GM12878 (cell line): ENCODE measurements at regions not wholly inside any gene's neighbourhood (a gene's known extent, or its start where the extent isn't known, plus 50 kb on each side); places are given as distances from the start of the nearest gene placed in this dataset.

ENCODE experiments used
- ATAC-seq: fragments of 200-7000 bp; cut with Tn5 transposase; 3 replicates; pipeline ENCODE4 v1.9.1; 2020; ENCODE audit warnings: mild to moderate bottlenecking, moderate library complexity
- BruUV-seq: library from RNA; stranded (reverse); fragments of 400-500 nt; replicated peaks from 2 replicates; lab custom pipeline; 2021; lab: Mats Ljungman, UMichigan
- CTCF ChIA-PET: fragments of 300-600 bp; sonication (Branson Sonifier 250); formaldehyde crosslinking; extraction: SDS; loops from one replicate; lab custom pipeline; 2021; ENCODE audit warnings: inconsistent platforms; lab: Yijun Ruan, JAX
- POLR2A ChIA-PET: fragments of 350-600 bp; formaldehyde crosslinking; extraction: SDS; loops from one replicate; lab custom pipeline; 2021; ENCODE audit warnings: inconsistent platforms; lab: Charles Lee
- RAD21 ChIA-PET: fragments of 300-600 bp; sonication (Branson Sonifier 250); formaldehyde crosslinking; loops from one replicate; lab custom pipeline; 2023; ENCODE audit warnings: antibody characterized with exemption; ENCODE audit not compliant: unreplicated experiment; lab: Charles Lee
- SMC1A ChIA-PET: fragments of 300-600 bp; sonication (Branson Sonifier 250); formaldehyde crosslinking; loops from one replicate; lab custom pipeline; 2023; ENCODE audit not compliant: unreplicated experiment, uncharacterized antibody; lab: Charles Lee
- DNase-seq: peaks from one replicate; pipeline ENCODE4 v3.0.0-alpha.2; 2011; ENCODE audit warnings: low read depth, low spot score
- FAIRE-seq: peaks from 3 replicates; lab custom pipeline; 2011; peaks lifted over from hg19 to GRCh38; lab: Jason Lieb, UNC
- H2AFZ ChIP-seq: 2 replicates; pipeline ENCODE4 v1.6.0; 2011; ENCODE audit warnings: low read depth, low read length, control low read depth; ENCODE audit not compliant: control insufficient read depth
- H3K27ac ChIP-seq: 2 replicates; pipeline ENCODE4 v1.5.1; 2011; ENCODE audit warnings: control low read depth; ENCODE audit not compliant: control insufficient read depth, insufficient read depth
- H3K27me3 ChIP-seq, 2 experiments: replicated peaks in 1 of 2; 2 replicates each; pipeline versions ENCODE4 v1.6.0 to v1.6.1; 2011; ENCODE audit warnings: low read length in 1 of 2; ENCODE audit not compliant: control insufficient read depth in 2 of 2, insufficient read depth in 2 of 2
- H3K36me3 ChIP-seq, 2 experiments: 2 replicates each; pipeline ENCODE4 v1.5.1; 2011; ENCODE audit warnings: low read length in 1 of 2; ENCODE audit not compliant: control insufficient read depth in 2 of 2, insufficient read depth in 2 of 2
- H3K4me1 ChIP-seq: 2 replicates; pipeline ENCODE4 v1.6.1; 2011; ENCODE audit warnings: mild to moderate bottlenecking, low read length, moderate library complexity, mixed read lengths; ENCODE audit not compliant: control insufficient read depth, insufficient read depth
- H3K4me2 ChIP-seq: 2 replicates; pipeline ENCODE4 v1.6.0; 2011; ENCODE audit warnings: control low read depth; ENCODE audit not compliant: control insufficient read depth, insufficient read depth
- H3K4me3 ChIP-seq: fragments of 200-600 bp; sonication (generic); 2 replicates; pipeline ENCODE4 v1.5.1; 2016
- H3K79me2 ChIP-seq: 2 replicates; pipeline ENCODE4 v1.6.0; 2011; ENCODE audit warnings: low read length; ENCODE audit not compliant: control insufficient read depth, insufficient read depth
- H3K9ac ChIP-seq: 2 replicates; pipeline ENCODE4 v1.8.0; 2011; ENCODE audit warnings: low read length, control low read depth, mixed read lengths; ENCODE audit not compliant: control insufficient read depth, insufficient read depth
- H3K9me3 ChIP-seq: replicated peaks from 3 replicates; pipeline ENCODE4 v1.5.1; 2011; ENCODE audit warnings: mild to moderate bottlenecking, low read length; ENCODE audit not compliant: control insufficient read depth, insufficient read depth
- H4K20me1 ChIP-seq: 2 replicates; pipeline ENCODE4 v1.6.0; 2011; ENCODE audit not compliant: control insufficient read depth, insufficient read depth
- BACH1 ChIP-seq: fragments of 450-650 bp; IDR thresholded peaks from 2 replicates; pipeline ENCODE4 v1.6.1; 2017; ENCODE audit warnings: mild to moderate bottlenecking, borderline replicate concordance
- CREB1 ChIP-seq: IDR thresholded peaks from 2 replicates; pipeline ENCODE4 v1.6.1; 2012; ENCODE audit warnings: low read depth, mild to moderate bottlenecking, inconsistent platforms
- POU2F2 ChIP-seq: IDR thresholded peaks from 3 replicates; pipeline ENCODE4 v1.6.1; 2011; ENCODE audit warnings: low read depth, mild to moderate bottlenecking, low read length, borderline replicate concordance
- RAD51 ChIP-seq: fragments of 450-650 bp; IDR thresholded peaks from 2 replicates; pipeline ENCODE4 v1.6.1; 2016; ENCODE audit warnings: moderate library complexity, mild to moderate bottlenecking, inconsistent platforms
- ZSCAN29 ChIP-seq: fragments of 450-650 bp; IDR thresholded peaks from 2 replicates; pipeline ENCODE4 v1.6.1; 2017; ENCODE audit warnings: mild to moderate bottlenecking, moderate library complexity
- WGBS: methylation state at CpG from one replicate; pipeline ENCODE4 v1.1.6; 2016; ENCODE audit warnings: low lambda C conversion rate; ENCODE audit not compliant: insufficient replicate concordance, insufficient coverage; ENCODE audit errors: missing lambda C conversion rate; 5-methylcytosine and 5-hydroxymethylcytosine counted together
- in situ Hi-C: fragments of 300-500 bp; cut with MboI; formaldehyde crosslinking; loops from 9 replicates; pipeline ENCODE4 v1.14.3; 2018; ENCODE audit warnings: mixed read lengths
- intact Hi-C: fragments of 100-400 bp; cut with micrococcal nuclease; formaldehyde crosslinking; loops from one replicate; pipeline ENCODE4 v1.14.2; 2022; ENCODE audit not compliant: unreplicated experiment
- TF ChIP-seq, protein P1 (sequence below): fragments of 450-650 bp; IDR thresholded peaks from 2 replicates; pipeline ENCODE4 v1.6.1; 2017; ENCODE audit warnings: antibody characterized with exemption, mild to moderate bottlenecking, moderate library complexity
- TF ChIP-seq, protein P2 (sequence below): IDR thresholded peaks from 2 replicates; pipeline ENCODE4 v1.6.1; 2012; ENCODE audit warnings: low read depth, low read length, improper control_type of control experiment

DNA sequence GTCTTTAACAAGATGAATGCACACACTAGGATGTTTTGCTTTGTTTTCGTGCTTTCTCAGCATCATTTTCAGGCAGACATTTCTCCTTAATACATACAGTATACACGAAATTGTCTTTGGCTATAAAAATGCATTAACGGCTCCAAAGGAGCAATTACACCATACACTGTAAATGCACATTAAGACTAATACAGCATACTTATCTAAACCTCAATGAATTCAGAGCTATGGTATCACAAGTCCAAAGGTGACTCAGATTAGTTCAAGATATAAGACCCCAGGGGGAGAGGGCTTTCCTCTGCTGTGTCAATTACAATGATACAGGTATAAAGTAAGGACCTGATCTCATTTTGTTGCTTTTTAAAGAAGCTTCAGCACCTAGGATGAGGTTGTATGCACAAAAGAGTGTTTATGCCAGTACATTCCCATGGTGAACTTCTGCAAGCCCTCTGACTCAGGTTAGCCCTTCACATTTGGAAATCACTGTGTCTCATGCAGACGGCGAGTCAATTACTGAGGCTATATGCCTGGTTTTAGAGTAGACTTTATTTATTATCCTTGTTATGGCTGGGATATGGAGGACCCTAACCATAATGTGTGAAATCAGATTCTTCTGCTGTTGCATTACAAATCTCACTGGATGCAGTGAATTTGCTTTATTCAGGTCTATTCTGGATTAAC lies 233.3 kb downstream of the ZNF608 start:
- Histone ChIP-seq H3K79me2 (no peaks in the 10 kb centered on the region), H4K20me1 (no peaks in the 10 kb centered on the region), H3K4me1 (no peaks in the 10 kb centered on the region), H3K9ac (no peak overlapping the region), H3K27me3 (no peaks in the 10 kb centered on the region), H3K36me3 (no peaks in the 10 kb centered on the region), H3K4me2 (no peak overlapping the region), H3K27ac (no peak overlapping the region), H3K9me3 (no peaks in the 10 kb centered on the region), H3K4me3 (no peak overlapping the region), H2AFZ (no peak overlapping the region)
- ATAC-seq (no peak), DNase-seq (no peak), FAIRE-seq (no peak)
- ChIA-PET RAD21 (no interaction called here), POLR2A (no interaction called here), CTCF (no interaction called here), SMC1A (no interaction called here)
- WGBS = 41% methylated on average over 5 of the region's 5 CpGs
- TF ChIP-seq POU2F2 = no peak
- TF ChIP-seq CREB1 = no peak
- TF ChIP-seq ZSCAN29 = no peak
- in situ Hi-C loops (no loop called here), intact Hi-C loops (no loop called here)
- no TSS peak for BruUV-seq

DNA sequence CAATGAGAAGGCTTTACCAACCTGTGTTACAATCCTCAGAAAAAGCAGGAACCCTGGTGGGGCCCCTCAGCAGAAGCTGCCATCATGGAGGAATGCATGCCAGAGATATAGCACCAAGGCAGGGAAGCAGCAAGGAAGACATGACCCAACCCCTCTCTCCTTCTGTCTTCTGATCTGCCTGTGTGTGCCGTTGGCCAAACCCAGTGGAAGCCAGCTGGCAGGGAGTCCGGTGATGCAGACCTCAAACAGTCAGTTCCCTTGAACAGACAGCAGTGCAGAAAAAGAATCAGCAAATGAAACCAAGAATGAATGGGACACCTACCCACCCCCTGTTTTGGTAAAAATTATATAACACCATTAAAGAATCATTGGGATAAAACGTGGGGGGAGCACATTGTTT lies 234.2 kb downstream of the ZNF608 start:
- SMC1A ChIA-PET = no interaction called here
- BruUV-seq = no TSS peak
- Histone ChIP-seq H3K9me3 (no peaks in the 10 kb centered on the region), H4K20me1 (no peaks in the 10 kb centered on the region), H3K36me3 (no peaks in the 10 kb centered on the region), H3K4me2 (no peak overlapping the region), H3K4me1 (no peaks in the 10 kb centered on the region), H2AFZ (no peak overlapping the region), H3K79me2 (no peaks in the 10 kb centered on the region), H3K27me3 (no peaks in the 10 kb centered on the region), H3K9ac (no peak overlapping the region), H3K4me3 (no peak overlapping the region), H3K27ac (no peak overlapping the region)
- intact Hi-C loops = no loop called here
- POLR2A ChIA-PET = no interaction called here
- ATAC-seq (no peak), FAIRE-seq (no peak), DNase-seq (no peak)
- no peak for TF ChIP-seq BACH1
- TF ChIP-seq, protein P1, sequence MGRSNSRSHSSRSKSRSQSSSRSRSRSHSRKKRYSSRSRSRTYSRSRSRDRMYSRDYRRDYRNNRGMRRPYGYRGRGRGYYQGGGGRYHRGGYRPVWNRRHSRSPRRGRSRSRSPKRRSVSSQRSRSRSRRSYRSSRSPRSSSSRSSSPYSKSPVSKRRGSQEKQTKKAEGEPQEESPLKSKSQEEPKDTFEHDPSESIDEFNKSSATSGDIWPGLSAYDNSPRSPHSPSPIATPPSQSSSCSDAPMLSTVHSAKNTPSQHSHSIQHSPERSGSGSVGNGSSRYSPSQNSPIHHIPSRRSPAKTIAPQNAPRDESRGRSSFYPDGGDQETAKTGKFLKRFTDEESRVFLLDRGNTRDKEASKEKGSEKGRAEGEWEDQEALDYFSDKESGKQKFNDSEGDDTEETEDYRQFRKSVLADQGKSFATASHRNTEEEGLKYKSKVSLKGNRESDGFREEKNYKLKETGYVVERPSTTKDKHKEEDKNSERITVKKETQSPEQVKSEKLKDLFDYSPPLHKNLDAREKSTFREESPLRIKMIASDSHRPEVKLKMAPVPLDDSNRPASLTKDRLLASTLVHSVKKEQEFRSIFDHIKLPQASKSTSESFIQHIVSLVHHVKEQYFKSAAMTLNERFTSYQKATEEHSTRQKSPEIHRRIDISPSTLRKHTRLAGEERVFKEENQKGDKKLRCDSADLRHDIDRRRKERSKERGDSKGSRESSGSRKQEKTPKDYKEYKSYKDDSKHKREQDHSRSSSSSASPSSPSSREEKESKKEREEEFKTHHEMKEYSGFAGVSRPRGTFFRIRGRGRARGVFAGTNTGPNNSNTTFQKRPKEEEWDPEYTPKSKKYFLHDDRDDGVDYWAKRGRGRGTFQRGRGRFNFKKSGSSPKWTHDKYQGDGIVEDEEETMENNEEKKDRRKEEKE = no peak
- TF ChIP-seq, protein P2, sequence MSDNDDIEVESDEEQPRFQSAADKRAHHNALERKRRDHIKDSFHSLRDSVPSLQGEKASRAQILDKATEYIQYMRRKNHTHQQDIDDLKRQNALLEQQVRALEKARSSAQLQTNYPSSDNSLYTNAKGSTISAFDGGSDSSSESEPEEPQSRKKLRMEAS = no peak
- TF ChIP-seq RAD51 = no peak
- WGBS = 57% methylated on average over 3 of the region's 3 CpGs
- CTCF ChIA-PET = no interaction called here
- in situ Hi-C loops = no loop called here
- RAD21 ChIA-PET = no interaction called here
